Cardiac septum (tissue), 1 donor: ENCODE measurements at regions not wholly inside any gene's neighbourhood (a gene's known extent, or its start where the extent isn't known, plus 50 kb on each side); places are given as distances from the start of the nearest gene placed in this dataset.

Source experiments
- DNase-seq: peaks from one replicate; pipeline ENCODE4 v3.0.0-alpha.2; 2020; ENCODE audit warnings: low spot score
- intact Hi-C: fragments of 100-400 bp; cut with DNase I; formaldehyde crosslinking; loops from one replicate; pipeline ENCODE4 v1.14.0; 2022
- donor health status: DM: no; HTN: no; CAD: no.

DNA sequence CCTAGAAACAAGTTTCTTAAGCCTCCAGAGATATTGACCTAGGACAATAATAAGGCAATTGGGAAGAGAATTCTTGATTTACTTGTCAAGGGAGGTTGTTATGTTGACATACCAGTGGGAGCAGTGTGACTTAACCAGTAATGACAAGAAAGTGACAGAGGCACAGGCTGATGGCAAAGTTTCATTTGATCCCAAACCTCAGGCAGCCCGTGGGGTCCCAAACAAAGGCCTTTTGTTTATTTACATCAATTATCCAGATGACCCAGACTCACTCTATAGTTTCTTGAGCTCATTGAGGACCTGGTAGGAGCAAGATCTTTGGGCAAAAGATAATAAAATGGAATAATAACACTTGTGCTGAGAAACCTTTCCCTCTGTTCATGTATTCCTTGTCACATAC, 336.8 kb downstream of the ARL6IP6 start:
- intact Hi-C loops, result no loop called here
- DNase-seq, result no peak

DNA sequence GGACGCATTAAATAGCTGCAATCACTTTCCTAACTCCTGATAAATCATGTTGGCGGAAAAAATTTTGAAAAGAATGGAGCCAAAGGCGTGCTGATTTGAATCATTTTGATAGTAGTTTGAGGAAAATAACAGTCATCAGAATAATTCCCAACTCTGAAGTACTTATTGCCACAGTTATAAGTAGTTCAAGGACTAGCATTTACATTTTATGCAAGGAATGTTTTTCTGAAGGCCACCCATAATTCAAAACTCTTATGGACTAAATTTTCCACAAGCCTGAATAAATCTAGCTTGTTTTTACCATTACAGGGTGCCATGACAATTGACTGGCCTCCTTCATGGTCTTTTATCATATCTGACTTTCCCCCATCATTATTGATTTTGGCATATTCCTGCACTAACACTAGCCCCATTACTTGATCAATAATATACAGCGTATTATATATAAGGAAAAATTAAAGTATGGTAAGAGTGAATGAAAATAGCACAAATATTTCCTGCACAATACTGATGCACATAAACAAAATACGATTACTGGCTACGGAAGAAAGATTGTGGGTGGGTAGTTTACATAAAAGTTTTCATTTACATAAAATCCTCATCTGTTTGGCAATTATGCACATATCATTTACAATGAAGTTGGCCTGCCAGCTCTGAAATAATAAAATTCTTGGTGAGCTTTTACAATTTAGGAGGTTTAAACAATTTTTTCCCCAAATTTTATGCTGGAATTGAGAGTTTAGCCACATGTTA, 334.6 kb downstream of the ARL6IP6 start:
- intact Hi-C loops, result no loop called here
- no peak for DNase-seq

GRCh38 chr2:153047220-153047619, 328.8 kb downstream of the ARL6IP6 start:
- intact Hi-C loops, result no loop called here
- DNase-seq, result no peak

DNA sequence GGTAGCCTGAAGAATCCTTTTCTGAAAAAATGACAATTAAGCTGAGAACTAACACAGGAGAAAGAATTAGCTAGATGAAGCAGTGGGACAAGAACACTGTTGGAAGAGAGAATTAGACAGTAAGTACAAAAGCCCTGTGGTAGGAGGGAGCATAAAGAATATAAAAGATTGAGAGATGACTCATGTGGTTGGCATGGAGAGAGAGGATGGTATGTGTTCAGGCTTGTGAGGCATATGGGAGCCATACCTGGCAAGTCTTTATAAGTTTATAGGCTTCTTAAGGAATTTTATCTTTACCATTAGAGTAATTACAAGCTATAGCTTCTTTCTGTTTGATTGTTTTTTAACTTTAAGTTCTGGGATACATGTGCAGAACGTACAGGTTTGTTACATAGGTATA, 325.0 kb downstream of the ARL6IP6 start:
- intact Hi-C loops, result no loop called here

DNA sequence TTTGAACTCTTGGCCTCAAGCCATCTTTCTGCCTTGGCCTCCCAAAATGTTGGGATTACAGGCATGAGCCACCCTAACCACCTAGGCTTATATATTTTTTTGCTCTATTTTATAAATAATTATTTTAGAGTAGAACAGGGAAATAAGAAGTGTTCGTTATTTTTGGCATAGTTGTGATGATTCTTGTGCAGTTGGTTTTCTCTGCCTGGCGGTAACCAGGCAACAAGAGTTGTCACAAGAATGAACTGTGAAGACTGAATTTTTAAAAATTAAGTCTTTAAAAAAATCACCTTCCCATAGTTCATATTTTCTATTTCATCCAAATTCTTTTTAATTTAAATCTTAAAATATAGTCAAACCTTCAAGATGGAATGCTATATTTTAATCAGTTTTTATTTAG, 310.2 kb downstream of the ARL6IP6 start:
- intact Hi-C loops, result no loop called here
- no peak for DNase-seq

More for the DNA sequence above, 325.0 kb downstream of the ARL6IP6 start:
- DNase-seq, result no peak

DNA sequence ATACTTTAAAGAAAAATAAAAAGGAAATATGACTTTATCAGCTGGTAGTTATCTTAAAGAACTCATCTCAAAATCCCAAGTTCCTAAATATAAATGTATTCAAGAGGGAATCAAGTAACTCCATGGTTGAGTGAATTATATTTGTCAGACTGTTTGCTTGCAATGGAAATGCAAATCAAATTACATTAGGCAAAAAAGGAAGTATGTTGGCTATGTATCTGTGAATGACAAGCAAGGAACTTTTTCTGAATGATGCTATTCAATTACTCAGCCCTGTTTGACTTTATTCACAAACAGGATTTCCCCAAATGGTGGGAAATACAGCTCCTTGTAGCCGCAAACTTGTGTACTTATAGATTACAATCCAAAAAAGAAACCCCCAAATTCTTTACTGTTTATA, 309.1 kb downstream of the ARL6IP6 start:
- intact Hi-C loops, result no loop called here
- no peak for DNase-seq

- DNase-seq, result no peak
- intact Hi-C loops, result no loop called here
Measured at GRCh38 chr2:153020201-153020600, 301.8 kb downstream of the ARL6IP6 start.

DNA sequence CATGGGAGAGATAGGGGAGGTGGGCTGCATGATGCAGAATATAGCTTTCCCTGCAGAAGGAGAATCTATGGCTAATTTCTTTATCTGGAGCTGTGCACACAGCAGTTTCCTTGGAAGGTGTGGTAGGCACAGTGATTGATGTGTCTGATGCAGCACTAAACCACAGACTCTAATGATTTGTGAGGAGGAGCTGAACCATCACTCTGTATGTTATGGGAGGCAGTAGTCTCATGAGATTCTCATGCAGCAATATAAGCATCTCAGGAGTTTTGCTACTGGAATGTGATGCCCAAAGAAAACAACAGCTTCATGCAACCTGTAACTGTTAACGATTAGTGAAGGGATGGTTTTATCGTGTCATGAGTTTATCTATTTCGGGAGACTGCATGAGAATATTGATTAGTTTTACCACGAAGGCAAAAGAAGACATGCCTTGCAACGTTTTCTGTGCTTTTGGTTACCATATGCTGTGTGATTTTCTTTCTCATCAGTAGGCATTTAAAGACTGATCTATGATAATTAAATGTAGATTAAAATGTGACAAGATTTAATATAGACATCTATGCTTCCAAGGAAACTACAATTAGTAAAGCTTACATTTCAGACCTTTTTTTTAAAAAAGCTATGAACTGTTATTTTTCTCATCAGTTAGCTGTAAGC, 286.8 kb downstream of the ARL6IP6 start:
- intact Hi-C loops, result no loop called here

DNA sequence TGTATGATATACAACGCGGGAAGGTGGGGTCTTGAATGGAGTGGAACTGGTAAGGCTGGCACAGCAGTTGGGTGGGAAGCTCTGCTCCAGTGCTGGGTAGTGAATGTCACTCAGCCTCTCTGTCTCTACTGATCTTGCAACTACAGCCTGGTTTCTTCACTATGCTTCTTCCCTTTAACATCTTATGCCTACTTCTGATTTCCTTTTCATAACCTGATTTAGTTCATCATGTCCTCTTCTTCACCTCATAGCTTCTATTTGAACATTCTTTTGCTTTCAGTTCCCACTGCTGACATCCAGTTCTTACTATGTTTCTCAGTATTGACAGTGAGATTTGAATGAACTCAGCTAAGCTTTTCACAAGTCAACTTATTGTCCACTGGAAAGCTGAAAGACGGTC, 286.2 kb downstream of the ARL6IP6 start:
- intact Hi-C loops, result no loop called here

More for the DNA sequence above, 286.8 kb downstream of the ARL6IP6 start:
- no peak for DNase-seq

GRCh38 chr2:152974146-152974545, 255.7 kb downstream of the ARL6IP6 start:
- DNase-seq, result no peak
- intact Hi-C loops, result no loop called here

More for the DNA sequence above, 286.2 kb downstream of the ARL6IP6 start:
- DNase-seq, result no peak

GRCh38 chr2:152971685-152972084, 253.3 kb downstream of the ARL6IP6 start:
- no peak for DNase-seq
- intact Hi-C loops, result no loop called here

DNA sequence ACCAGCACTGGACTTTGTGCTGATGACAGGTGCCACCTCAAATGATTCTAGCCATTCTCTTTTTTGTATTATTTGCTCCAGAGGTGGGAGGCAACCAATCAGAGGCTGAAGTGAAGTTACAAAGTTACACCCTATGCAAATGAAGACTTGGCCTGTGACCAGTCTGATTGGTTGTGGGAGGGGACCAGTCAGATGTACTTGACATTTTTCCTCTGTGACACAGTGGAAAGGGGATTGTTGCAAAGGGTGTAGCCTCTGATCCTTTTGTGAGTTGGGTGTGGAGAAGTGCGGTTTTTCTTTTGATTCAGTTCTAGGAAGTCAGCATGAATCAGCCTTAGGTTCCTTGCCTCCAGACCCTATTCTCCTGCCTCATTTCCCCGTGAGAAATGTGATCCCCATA, 244.0 kb downstream of the ARL6IP6 start:
- intact Hi-C loops, result no loop called here
- DNase-seq, result no peak

DNA sequence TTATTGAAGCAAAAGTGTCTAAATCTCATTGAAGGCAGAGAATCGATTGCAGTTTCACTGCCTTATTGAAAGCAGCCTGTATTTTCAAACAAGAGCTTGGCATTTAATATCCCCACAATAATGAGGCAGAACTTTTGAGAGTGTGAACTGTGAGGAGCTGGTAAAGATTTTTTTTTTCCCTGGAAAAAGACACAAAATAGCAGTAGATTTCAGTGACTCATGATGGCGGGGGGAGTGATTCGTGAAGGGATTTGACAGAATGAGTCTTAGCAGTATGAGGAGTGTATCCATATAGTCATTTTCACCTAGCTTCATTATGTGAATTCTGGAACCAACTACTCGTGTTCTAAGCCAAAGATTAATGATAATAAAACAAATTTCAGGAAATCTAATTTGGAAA, 242.9 kb downstream of the ARL6IP6 start:
- intact Hi-C loops, result no loop called here
- no peak for DNase-seq

DNA sequence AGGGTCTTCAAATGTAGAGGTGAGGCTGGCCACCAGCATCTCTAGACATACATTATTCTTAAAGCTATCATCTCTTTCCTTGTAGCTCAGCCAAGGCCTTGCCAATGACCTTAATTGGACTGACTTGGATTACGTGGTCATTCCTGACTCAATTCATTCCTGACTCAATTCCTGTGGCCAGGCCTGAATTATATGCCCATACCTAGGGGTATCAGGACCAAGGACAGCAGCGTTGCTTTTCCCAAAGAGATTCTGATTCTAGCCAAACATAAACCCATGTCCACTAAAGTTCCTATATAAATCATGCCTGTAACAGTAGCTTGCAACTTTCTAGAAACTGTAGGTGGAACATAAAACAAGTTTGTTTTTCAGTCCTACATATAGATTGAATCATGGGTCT, 231.7 kb downstream of the ARL6IP6 start:
- intact Hi-C loops, result no loop called here
- DNase-seq, result no peak

- intact Hi-C loops, result no loop called here
- no peak for DNase-seq
Measured at GRCh38 chr2:152944099-152944498, 225.7 kb downstream of the ARL6IP6 start.

GRCh38 chr2:152942940-152943440, 224.6 kb downstream of the ARL6IP6 start:
- intact Hi-C loops, result no loop called here
- no peak for DNase-seq

GRCh38 chr2:152930501-152930900, 212.1 kb downstream of the ARL6IP6 start:
- intact Hi-C loops, result no loop called here
- no peak for DNase-seq

DNA sequence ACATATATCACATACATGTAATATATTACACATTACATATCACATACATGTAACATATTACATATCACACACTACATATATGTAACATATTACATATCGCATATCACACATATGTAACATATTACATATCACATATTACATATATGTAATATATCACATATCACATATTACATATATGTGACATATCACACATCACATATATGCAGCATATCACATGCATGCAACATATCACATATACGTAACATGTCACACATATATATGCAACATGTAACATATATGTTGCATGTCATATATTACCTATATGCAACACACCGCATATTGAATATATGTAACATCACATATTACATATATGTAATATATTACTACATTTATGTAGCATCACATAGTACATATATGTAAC, 211.2 kb downstream of the ARL6IP6 start:
- no peak for DNase-seq
- intact Hi-C loops, result no loop called here

- intact Hi-C loops, result no loop called here
- no peak for DNase-seq
Measured at GRCh38 chr2:152925547-152926448, 207.4 kb downstream of the ARL6IP6 start.

DNA sequence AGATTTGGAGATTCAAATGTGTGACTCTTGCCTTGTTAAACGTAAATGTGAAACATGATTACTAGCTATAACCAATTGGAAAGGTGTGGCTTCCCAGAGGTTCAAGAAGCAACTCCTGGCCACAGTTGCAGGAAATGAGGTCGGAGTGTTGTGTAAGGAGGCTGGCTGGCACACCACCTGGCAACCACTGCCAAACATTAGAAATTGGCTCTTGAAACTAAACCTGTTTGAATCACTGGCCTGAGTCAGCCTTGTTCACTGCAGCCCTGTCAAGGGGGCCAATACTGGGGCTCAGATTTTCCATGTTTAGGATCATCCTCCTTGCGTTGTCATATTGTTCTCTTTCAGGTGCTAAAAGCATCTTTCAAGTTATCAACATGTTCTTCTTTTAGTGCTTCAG, 206.3 kb downstream of the ARL6IP6 start:
- intact Hi-C loops, result no loop called here
- no peak for DNase-seq
